ENCODE measurements at regions not wholly inside any gene's neighbourhood (a gene's known extent, or its start where the extent isn't known, plus 50 kb on each side); places are given as distances from the start of the nearest gene placed in this dataset.

DNA sequence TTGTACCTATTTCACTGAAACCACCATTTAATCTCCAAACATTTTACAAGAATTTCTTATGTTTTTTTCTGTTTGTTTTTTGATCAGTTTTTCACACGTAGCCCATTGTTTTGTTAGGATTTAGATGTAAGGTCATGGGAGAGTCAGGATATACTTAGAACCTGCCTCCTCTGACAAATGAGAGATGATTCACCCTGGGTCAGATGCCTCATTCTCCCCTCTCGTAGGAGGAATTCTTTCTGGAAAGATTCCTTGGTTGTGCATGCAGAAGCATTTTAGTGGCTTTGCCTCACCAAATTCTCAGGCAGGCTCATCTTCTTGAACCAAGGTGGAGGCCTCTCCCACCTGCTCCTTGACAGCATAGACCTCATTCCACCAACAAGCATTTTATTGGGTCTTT is 599.3 kb downstream of the SPRY1 start:
- Mint-ChIP-seq H3K27ac (peak overlapping the region; percentile 80), H3K36me3 (ENCODE audit: low read depth) (peaks cover 5% of the 10 kb centered on the region), H3K9me3 (no peaks in the 10 kb centered on the region), H3K27me3 (ENCODE audit: insufficient read depth) (no peaks in the 10 kb centered on the region; the same call in 1 of the 2 replicates), H3K4me1 (ENCODE audit: low read depth) (peaks cover 29% of the 10 kb centered on the region), H3K4me3 (no peak overlapping the region; the same call in 1 of the 2 replicates)
- peak; percentile 72 for DNase-seq
- TF ChIP-seq, protein P1, sequence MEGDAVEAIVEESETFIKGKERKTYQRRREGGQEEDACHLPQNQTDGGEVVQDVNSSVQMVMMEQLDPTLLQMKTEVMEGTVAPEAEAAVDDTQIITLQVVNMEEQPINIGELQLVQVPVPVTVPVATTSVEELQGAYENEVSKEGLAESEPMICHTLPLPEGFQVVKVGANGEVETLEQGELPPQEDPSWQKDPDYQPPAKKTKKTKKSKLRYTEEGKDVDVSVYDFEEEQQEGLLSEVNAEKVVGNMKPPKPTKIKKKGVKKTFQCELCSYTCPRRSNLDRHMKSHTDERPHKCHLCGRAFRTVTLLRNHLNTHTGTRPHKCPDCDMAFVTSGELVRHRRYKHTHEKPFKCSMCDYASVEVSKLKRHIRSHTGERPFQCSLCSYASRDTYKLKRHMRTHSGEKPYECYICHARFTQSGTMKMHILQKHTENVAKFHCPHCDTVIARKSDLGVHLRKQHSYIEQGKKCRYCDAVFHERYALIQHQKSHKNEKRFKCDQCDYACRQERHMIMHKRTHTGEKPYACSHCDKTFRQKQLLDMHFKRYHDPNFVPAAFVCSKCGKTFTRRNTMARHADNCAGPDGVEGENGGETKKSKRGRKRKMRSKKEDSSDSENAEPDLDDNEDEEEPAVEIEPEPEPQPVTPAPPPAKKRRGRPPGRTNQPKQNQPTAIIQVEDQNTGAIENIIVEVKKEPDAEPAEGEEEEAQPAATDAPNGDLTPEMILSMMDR (IDR thresholded peaks at IDR 0.05): no peak

GRCh38 chr4:123996718-123997510 is 600.3 kb downstream of the SPRY1 start:
- TF ChIP-seq, protein P1 (IDR thresholded peaks at IDR 0.05): peak; percentile 46
- Mint-ChIP-seq H3K36me3 (ENCODE audit: low read depth) (peaks cover 5% of the 10 kb centered on the region), H3K4me3 (no peak overlapping the region), H3K27me3 (ENCODE audit: insufficient read depth) (no peaks in the 10 kb centered on the region; the same call in 1 of the 2 replicates), H3K9me3 (no peaks in the 10 kb centered on the region), H3K4me1 (ENCODE audit: low read depth) (peaks cover 29% of the 10 kb centered on the region), H3K27ac (peak overlapping the region; percentile 26; the same call in 1 of the 2 replicates)
- no peak for DNase-seq

GRCh38 chr4:123997776-123998449 is 601.3 kb downstream of the SPRY1 start:
- Mint-ChIP-seq H3K4me3 (no peak overlapping the region), H3K4me1 (ENCODE audit: low read depth) (peaks cover 29% of the 10 kb centered on the region), H3K36me3 (ENCODE audit: low read depth) (no peaks in the 10 kb centered on the region), H3K27me3 (ENCODE audit: insufficient read depth) (no peaks in the 10 kb centered on the region; the same call in 1 of the 2 replicates), H3K27ac (no peak overlapping the region), H3K9me3 (no peaks in the 10 kb centered on the region)
- DNase-seq: no peak
- TF ChIP-seq, protein P1 (IDR thresholded peaks at IDR 0.05): no peak

- no peak overlapping the region for H3K4me3 Mint-ChIP-seq
- H3K9me3 Mint-ChIP-seq: no peaks in the 10 kb centered on the region
- no peak for DNase-seq
- no peaks in the 10 kb centered on the region; the same call in 1 of the 2 replicates for H3K27me3 Mint-ChIP-seq (ENCODE audit: insufficient read depth)
- H3K36me3 Mint-ChIP-seq (ENCODE audit: low read depth): no peaks in the 10 kb centered on the region
- H3K27ac Mint-ChIP-seq: no peak overlapping the region
- TF ChIP-seq, protein P1 (IDR thresholded peaks at IDR 0.05): no peak
- H3K4me1 Mint-ChIP-seq (ENCODE audit: low read depth): peaks cover 21% of the 10 kb centered on the region
These were observed 603.6 kb downstream of the SPRY1 start for GRCh38 chr4:124000233-124000632.

DNA sequence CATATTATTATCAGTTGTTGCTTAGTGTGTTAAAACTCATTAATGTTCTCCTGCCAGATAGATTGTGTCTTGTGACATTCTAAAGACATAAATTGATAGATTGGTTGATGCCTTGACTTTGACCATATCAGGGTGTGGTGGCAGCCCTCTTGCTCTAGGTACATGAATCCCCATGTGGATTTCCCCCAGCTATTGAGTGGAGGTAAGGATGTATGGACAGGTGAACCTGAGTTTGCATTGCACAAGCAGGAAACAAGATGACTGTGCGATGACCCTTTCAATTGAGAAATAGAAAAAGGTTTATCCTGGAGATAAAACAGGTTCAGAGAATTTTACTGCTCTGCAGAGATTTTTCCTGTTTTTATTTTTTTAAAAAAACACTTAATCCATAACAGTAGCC is 619.2 kb downstream of the SPRY1 start:
- no peaks in the 10 kb centered on the region for H3K9me3 Mint-ChIP-seq
- no peak overlapping the region for H3K27ac Mint-ChIP-seq
- peaks cover 26% of the 10 kb centered on the region for H3K4me1 Mint-ChIP-seq (ENCODE audit: low read depth)
- TF ChIP-seq, protein P1 (IDR thresholded peaks at IDR 0.05): no peak
- DNase-seq: no peak
- no peaks in the 10 kb centered on the region for H3K36me3 Mint-ChIP-seq (ENCODE audit: low read depth)
- no peak overlapping the region for H3K4me3 Mint-ChIP-seq
- no peaks in the 10 kb centered on the region; the same call in 1 of the 2 replicates for H3K27me3 Mint-ChIP-seq (ENCODE audit: insufficient read depth)
